M059J (cell line): ENCODE measurements at regions not wholly inside any gene's neighbourhood (a gene's known extent, or its start where the extent isn't known, plus 50 kb on each side); places are given as distances from the start of the nearest gene placed in this dataset.
"Not testable (repeated sequence)": the region's sequence is repeated elsewhere in the genome, so short reads cannot be mapped to it uniquely, and the experiment has no call there.

ENCODE experiments used
- DNase-seq: peaks from one replicate; pipeline ENCODE4 v3.0.0-alpha.2; 2012; ENCODE audit warnings: low read depth

GRCh38 chr19:27718234-27718633, 1494.7 kb downstream of the UQCRFS1 start:
- DNase-seq = no peak

- DNase-seq = no peak
Measured at GRCh38 chr19:27717825-27718224, 1495.1 kb downstream of the UQCRFS1 start.

GRCh38 chr19:27716922-27717321, 1496.0 kb downstream of the UQCRFS1 start:
- DNase-seq = no peak

GRCh38 chr19:27714857-27715256, 1498.1 kb downstream of the UQCRFS1 start:
- DNase-seq = no peak

- no peak for DNase-seq
Measured at GRCh38 chr19:27709496-27709895, 1503.5 kb downstream of the UQCRFS1 start.

GRCh38 chr19:27708986-27709385, 1504.0 kb downstream of the UQCRFS1 start:
- DNase-seq = not testable (repeated sequence)

- DNase-seq = not testable (repeated sequence)
Measured at GRCh38 chr19:27707026-27707425, 1505.9 kb downstream of the UQCRFS1 start.

- no peak for DNase-seq
Measured at GRCh38 chr19:27705896-27706295, 1507.1 kb downstream of the UQCRFS1 start.

GRCh38 chr19:27694361-27695055, 1518.4 kb downstream of the UQCRFS1 start:
- DNase-seq = no peak

GRCh38 chr19:27691991-27692390, 1521.0 kb downstream of the UQCRFS1 start:
- DNase-seq = no peak

GRCh38 chr19:27689734-27690241, 1523.2 kb downstream of the UQCRFS1 start:
- no peak for DNase-seq

GRCh38 chr19:27684293-27684692, 1528.7 kb downstream of the UQCRFS1 start:
- no peak for DNase-seq

- DNase-seq = no peak
Measured at GRCh38 chr19:27681972-27682371, 1531.0 kb downstream of the UQCRFS1 start.

GRCh38 chr19:27679905-27680304, 1533.0 kb downstream of the UQCRFS1 start:
- DNase-seq = no peak

GRCh38 chr19:27679399-27679798, 1533.6 kb downstream of the UQCRFS1 start:
- DNase-seq = no peak

- no peak for DNase-seq
Measured at GRCh38 chr19:27676877-27677276, 1536.1 kb downstream of the UQCRFS1 start.

- DNase-seq = no peak
Measured at GRCh38 chr19:27676334-27676733, 1536.6 kb downstream of the UQCRFS1 start.

- no peak for DNase-seq
Measured at GRCh38 chr19:27675771-27676170, 1537.2 kb downstream of the UQCRFS1 start.

- DNase-seq = no peak
Measured at GRCh38 chr19:27674701-27675100, 1538.2 kb downstream of the UQCRFS1 start.

- DNase-seq = no peak
Measured at GRCh38 chr19:27673986-27674385, 1539.0 kb downstream of the UQCRFS1 start.

- DNase-seq = no peak
Measured at GRCh38 chr19:27672309-27673047, 1540.5 kb downstream of the UQCRFS1 start.

GRCh38 chr19:27671876-27672275, 1541.1 kb downstream of the UQCRFS1 start:
- DNase-seq = no peak

- DNase-seq = no peak
Measured at GRCh38 chr19:27660428-27660827, 1552.5 kb downstream of the UQCRFS1 start.
